K562 (cell line): ENCODE measurements at regions not wholly inside any gene's neighbourhood (a gene's known extent, or its start where the extent isn't known, plus 50 kb on each side); places are given as distances from the start of the nearest gene placed in this dataset.

Experiments
- ATAC-seq: fragments of 200-7000 bp; cut with Tn5 transposase; 3 replicates; pipeline ENCODE4 v1.9.1; 2020; ENCODE audit warnings: moderate library complexity
- BruUV-seq: library from RNA; stranded (reverse); fragments of 400-500 nt; replicated peaks from 2 replicates; lab custom pipeline; 2021; lab: Mats Ljungman, UMichigan
- CTCF ChIA-PET: fragments of 300-600 bp; formaldehyde crosslinking; extraction: SDS; loops from one replicate; lab custom pipeline; 2021; ENCODE audit warnings: low intra/inter-chr PET ratio; lab: Yijun Ruan, JAX
- POLR2A ChIA-PET: fragments of 300-600, 350-650 bp; sonication (Branson Sonifier 250); formaldehyde crosslinking; extraction: SDS; loops from one replicate; lab custom pipeline; 2021; ENCODE audit warnings: antibody characterized with exemption, inconsistent platforms; lab: Yijun Ruan, JAX
- DNase-seq, 4 experiments: peaks; one replicate each; pipeline versions ENCODE4 v3.0.0 to v3.0.0-alpha.2; 2011 to 2018; ENCODE audit warnings: low spot score in 3 of 4, mixed read lengths in 3 of 4; ENCODE audit errors: extremely low read depth in 1 of 4
- FAIRE-seq: peaks from 2 replicates; lab custom pipeline; 2011; peaks lifted over from hg19 to GRCh38; lab: Jason Lieb, UNC
- H2AFZ ChIP-seq: 2 replicates; pipeline ENCODE4 v1.6.0; 2011; ENCODE audit warnings: low read depth, low read length, control low read depth, inconsistent platforms
- H3K27ac ChIP-seq: fragments of 200-600 bp; 3 replicates; pipeline ENCODE4 v1.8.0; 2011; ENCODE audit warnings: low read depth, mild to moderate bottlenecking, control low read depth, inconsistent platforms, low read length, moderate library complexity, mixed read lengths; ENCODE audit errors: extremely low read depth
- H3K27me3 ChIP-seq, 2 experiments: fragments of 300-600 bp in 1 of 2; 2 replicates in 1 of 2; 3 replicates in 1 of 2; pipeline versions ENCODE4 v1.6.0 to v1.8.0; 2011; ENCODE audit warnings: inconsistent platforms in 2 of 2, low read length in 2 of 2, mild to moderate bottlenecking in 1 of 2, mixed read lengths in 1 of 2, moderate library complexity in 1 of 2; ENCODE audit not compliant: control insufficient read depth in 2 of 2, insufficient read depth in 2 of 2
- H3K36me3 ChIP-seq: fragments of 300-600 bp; 3 replicates; pipeline ENCODE4 v1.8.0; 2011; ENCODE audit warnings: mild to moderate bottlenecking, low read length, inconsistent platforms; ENCODE audit not compliant: control insufficient read depth, insufficient read depth
- H3K4me1 ChIP-seq, 2 experiments: fragments of 200-600 bp in 1 of 2; replicated peaks in 1 of 2; 2 replicates in 1 of 2; 3 replicates in 1 of 2; pipeline versions ENCODE4 v1.5.1 to v1.8.0; 2011; ENCODE audit warnings: inconsistent platforms in 2 of 2, low read length in 2 of 2, mild to moderate bottlenecking in 1 of 2, mixed read lengths in 1 of 2, moderate library complexity in 1 of 2; ENCODE audit not compliant: control insufficient read depth in 2 of 2, insufficient read depth in 2 of 2
- H3K4me2 ChIP-seq: 2 replicates; pipeline ENCODE4 v1.6.1; 2011; ENCODE audit warnings: low read length, control low read depth, inconsistent platforms, mixed read lengths; ENCODE audit not compliant: insufficient read depth
- H3K4me3 ChIP-seq: fragments of 200-600 bp; sonication (generic), shearing (Covaris generic); 2 replicates; pipeline ENCODE4 v1.5.1; 2016; ENCODE audit warnings: control low read depth, inconsistent platforms
- H3K79me2 ChIP-seq: fragments of 200-600 bp; 3 replicates; pipeline ENCODE4 v1.8.0; 2011; ENCODE audit warnings: low read length, inconsistent platforms; ENCODE audit not compliant: control insufficient read depth, insufficient read depth
- H3K9ac ChIP-seq, 2 experiments: 2 replicates each; pipeline versions ENCODE4 v1.6.0 to v1.6.1; 2011; ENCODE audit warnings: low read depth in 2 of 2, low read length in 2 of 2, control low read depth in 1 of 2, inconsistent platforms in 1 of 2, mild to moderate bottlenecking in 1 of 2, mixed read lengths in 1 of 2; ENCODE audit not compliant: insufficient read depth in 1 of 2
- H3K9me1 ChIP-seq: one replicate; pipeline ENCODE4 v1.6.0; 2011; ENCODE audit warnings: inconsistent platforms, mild to moderate bottlenecking, low read length, moderate library complexity; ENCODE audit not compliant: control insufficient read depth, insufficient read depth
- H3K9me3 ChIP-seq: replicated peaks from 2 replicates; pipeline ENCODE4 v1.5.1; 2011; ENCODE audit warnings: low read depth, low read length, inconsistent platforms; ENCODE audit not compliant: control insufficient read depth, insufficient read depth
- H4K20me1 ChIP-seq: replicated peaks from 2 replicates; pipeline ENCODE4 v1.6.1; 2011; ENCODE audit warnings: low read length, inconsistent platforms, mixed read lengths; ENCODE audit not compliant: control insufficient read depth, insufficient read depth
- HMG20B ChIP-seq: fragments of 250-450 bp; sonication (Bioruptor Pico); IDR thresholded peaks from 2 replicates; pipeline ENCODE4 v1.5.0; 2021; ENCODE audit warnings: mild to moderate bottlenecking
- PCBP2 ChIP-seq: fragments of 200-400 bp; formaldehyde crosslinking; IDR thresholded peaks from 2 replicates; pipeline ENCODE4 v1.6.1; 2018; ENCODE audit warnings: low read length, low read depth, mild to moderate bottlenecking, moderate library complexity; ENCODE audit not compliant: poor library complexity, severe bottlenecking
- POLR2G ChIP-seq: fragments of 200-400 bp; formaldehyde crosslinking; IDR thresholded peaks from 2 replicates; pipeline ENCODE4 v1.6.1; 2017; ENCODE audit warnings: low read depth, mild to moderate bottlenecking, antibody characterized with exemption, low read length, moderate library complexity
- POLR3A ChIP-seq: IDR thresholded peaks from 2 replicates; pipeline ENCODE4 v1.6.1; 2011; ENCODE audit warnings: borderline replicate concordance, mild to moderate bottlenecking, moderate library complexity; ENCODE audit not compliant: insufficient read length, insufficient read depth; ENCODE audit errors: extremely low read depth
- SMC3 ChIP-seq: conservative IDR thresholded peaks from 2 replicates; pipeline ENCODE4 v1.6.1; 2011; ENCODE audit warnings: low read depth, low read length, improper control_type of control experiment; ENCODE audit not compliant: insufficient read depth
- SREBF1 ChIP-seq: fragments of 150-350 bp; IDR thresholded peaks from 2 replicates; pipeline ENCODE4 v1.6.1; 2014; ENCODE audit warnings: antibody characterized with exemption, low read depth, low read length, borderline replicate concordance
- TBP ChIP-seq: optimal IDR thresholded peaks from 2 replicates; pipeline ENCODE3; 2011; ENCODE audit warnings: low read depth, low read length, improper control_type of control experiment
- TEAD1 ChIP-seq, 2 experiments: fragments of 450-650 bp in 1 of 2; sonication (generic) in 1 of 2; formaldehyde crosslinking; IDR thresholded peaks; 2 replicates each; pipeline versions ENCODE4 v1.4.0 to v1.8.0; 2020 to 2022; ENCODE audit warnings: mild to moderate bottlenecking in 2 of 2, missing genetic modification reagents in 1 of 2
- THAP7 ChIP-seq: fragments of 250-450 bp; sonication (Bioruptor Pico); IDR thresholded peaks from 2 replicates; pipeline ENCODE4 v1.5.0; 2021
- ZNF561 ChIP-seq: fragments of 450-650 bp; formaldehyde crosslinking; conservative IDR thresholded peaks from 2 replicates; pipeline ENCODE4 v1.4.0; 2020; ENCODE audit warnings: mild to moderate bottlenecking, moderate library complexity
- WGBS: fragments of 100-300 bp; shearing (Covaris generic); methylation state at CpG from one replicate; pipeline ENCODE4 v1.1.6; 2016; ENCODE audit warnings: low coverage, mixed read lengths; ENCODE audit not compliant: insufficient coverage; ENCODE audit errors: missing lambda C conversion rate; 5-methylcytosine and 5-hydroxymethylcytosine counted together
- in situ Hi-C: fragments of 300-500 bp; cut with MboI; formaldehyde crosslinking; loops from 4 replicates; pipeline ENCODE4 v1.15.0; 2018; ENCODE audit warnings: inconsistent platforms, mixed read lengths
- intact Hi-C: fragments of 100-400 bp; cut with micrococcal nuclease; formaldehyde crosslinking; loops from 2 replicates; pipeline ENCODE4 v1.14.2; 2022
- TF ChIP-seq, protein P1 (sequence below): fragments of 250-450 bp; sonication (Bioruptor Pico); IDR thresholded peaks from 2 replicates; pipeline ENCODE4 v1.5.0; 2020; ENCODE audit warnings: mild to moderate bottlenecking, borderline replicate concordance
- TF ChIP-seq, protein P2 (sequence below): fragments of 250-450 bp; sonication (Bioruptor Pico); IDR thresholded peaks from 2 replicates; pipeline ENCODE4 v1.8.0; 2021; ENCODE audit warnings: moderate library complexity, mild to moderate bottlenecking, inconsistent platforms

DNA sequence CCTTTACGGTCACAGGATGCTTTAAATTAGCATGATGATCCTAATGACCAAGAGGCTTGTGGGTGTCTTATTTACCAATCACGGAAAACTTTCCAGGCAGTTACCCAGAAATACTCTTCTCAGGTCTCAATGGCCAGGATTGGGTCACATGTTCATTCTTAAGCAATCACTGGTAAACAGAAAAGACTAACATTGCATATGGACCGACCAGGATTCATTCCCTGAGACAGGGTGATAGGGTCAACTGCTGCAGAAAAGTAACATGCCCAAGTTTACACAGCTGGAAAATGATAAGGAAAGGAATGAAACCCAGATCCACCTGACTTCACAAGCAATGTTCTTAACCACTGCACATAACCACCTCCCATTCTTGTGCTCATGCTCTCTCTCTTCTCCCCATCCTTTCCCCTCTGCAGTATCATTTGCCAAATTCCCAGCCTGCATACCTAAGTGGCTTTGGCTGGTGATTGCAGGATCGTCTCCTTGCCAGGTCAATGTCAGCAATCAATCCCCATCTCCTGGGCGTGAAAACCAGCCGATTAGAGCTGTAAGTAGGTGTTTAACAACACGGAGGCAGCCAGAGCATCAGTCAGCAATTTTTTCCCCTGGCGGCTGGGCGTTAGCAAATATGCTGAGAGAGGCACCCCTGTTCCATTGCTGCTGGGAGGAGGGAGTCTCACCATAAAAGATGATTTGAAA, 219.4 kb downstream of the NMUR2 start:
- Histone ChIP-seq H3K4me1 (no peaks in the 10 kb centered on the region), H3K79me2 (no peaks in the 10 kb centered on the region), H3K27ac (no peak overlapping the region), H2AFZ (no peak overlapping the region), H3K4me2 (no peak overlapping the region), H3K9me1 (no peaks in the 10 kb centered on the region), H3K4me3 (no peak overlapping the region), H3K9ac (no peak overlapping the region), H3K36me3 (no peaks in the 10 kb centered on the region), H4K20me1 (no peaks in the 10 kb centered on the region), H3K9me3 (no peaks in the 10 kb centered on the region), H3K27me3 (no peaks in the 10 kb centered on the region)
- no peak for DNase-seq
- no peak for FAIRE-seq
- WGBS = 1% methylated on average over 9 of the region's 9 CpGs
- TF ChIP-seq POLR3A = no peak
- TF ChIP-seq HMG20B (CRISPR knock-in tag) = no peak
- TF ChIP-seq, protein P1, sequence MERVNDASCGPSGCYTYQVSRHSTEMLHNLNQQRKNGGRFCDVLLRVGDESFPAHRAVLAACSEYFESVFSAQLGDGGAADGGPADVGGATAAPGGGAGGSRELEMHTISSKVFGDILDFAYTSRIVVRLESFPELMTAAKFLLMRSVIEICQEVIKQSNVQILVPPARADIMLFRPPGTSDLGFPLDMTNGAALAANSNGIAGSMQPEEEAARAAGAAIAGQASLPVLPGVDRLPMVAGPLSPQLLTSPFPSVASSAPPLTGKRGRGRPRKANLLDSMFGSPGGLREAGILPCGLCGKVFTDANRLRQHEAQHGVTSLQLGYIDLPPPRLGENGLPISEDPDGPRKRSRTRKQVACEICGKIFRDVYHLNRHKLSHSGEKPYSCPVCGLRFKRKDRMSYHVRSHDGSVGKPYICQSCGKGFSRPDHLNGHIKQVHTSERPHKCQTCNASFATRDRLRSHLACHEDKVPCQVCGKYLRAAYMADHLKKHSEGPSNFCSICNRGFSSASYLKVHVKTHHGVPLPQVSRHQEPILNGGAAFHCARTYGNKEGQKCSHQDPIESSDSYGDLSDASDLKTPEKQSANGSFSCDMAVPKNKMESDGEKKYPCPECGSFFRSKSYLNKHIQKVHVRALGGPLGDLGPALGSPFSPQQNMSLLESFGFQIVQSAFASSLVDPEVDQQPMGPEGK = no peak
- TF ChIP-seq SMC3 = no peak
- TF ChIP-seq PCBP2 = no peak
- no peak for TF ChIP-seq THAP7 (CRISPR knock-in tag)
- no peak for TF ChIP-seq TEAD1 (CRISPR knock-in tag; IDR thresholded peaks at IDR 0.05)
- no peak for TF ChIP-seq POLR2G
- TF ChIP-seq, protein P2, sequence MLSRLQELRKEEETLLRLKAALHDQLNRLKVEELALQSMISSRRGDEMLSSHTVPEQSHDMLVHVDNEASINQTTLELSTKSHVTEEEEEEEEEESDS (CRISPR knock-in tag) = no peak
- TF ChIP-seq ZNF561 (CRISPR knock-in tag) = no peak
- no peak for TF ChIP-seq SREBF1
- TF ChIP-seq TBP = no peak
- BruUV-seq = no TSS peak
- ChIA-PET CTCF (no interaction called here), POLR2A (no interaction called here)
- in situ Hi-C loops = no loop called here
- intact Hi-C loops = no loop called here
- ATAC-seq = no peak
